HG02885 (cell line): ENCODE measurements at regions not wholly inside any gene's neighbourhood (a gene's known extent, or its start where the extent isn't known, plus 50 kb on each side); places are given as distances from the start of the nearest gene placed in this dataset.
"Not testable (repeated sequence)": the region's sequence is repeated elsewhere in the genome, so short reads cannot be mapped to it uniquely, and the experiment has no call there.

Experiments used
- ATAC-seq: cut with Tn5 transposase; IDR thresholded peaks from one replicate; pipeline ENCODE4 v1.9.1; 2021; ENCODE audit warnings: mild to moderate bottlenecking; ENCODE audit not compliant: unreplicated experiment, poor library complexity

DNA sequence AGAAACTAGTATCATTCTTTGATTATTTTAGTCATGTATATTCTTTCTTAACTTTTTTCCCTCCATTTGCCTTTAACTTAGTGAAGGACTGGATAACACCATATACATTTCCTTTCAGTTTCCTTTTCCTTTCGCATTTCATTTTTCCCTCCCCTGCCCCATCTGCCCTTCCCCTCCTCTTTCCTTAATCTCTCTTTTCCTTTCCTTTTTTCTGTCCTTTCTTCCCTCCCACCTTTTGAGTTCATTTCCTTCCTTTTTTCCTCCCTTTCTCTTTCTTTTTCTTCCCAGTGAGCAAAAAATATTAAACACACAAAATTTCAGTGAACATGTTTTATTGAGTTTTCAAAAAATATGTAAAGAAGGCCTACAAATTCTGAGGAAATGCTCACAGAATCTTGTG lies 373.3 kb downstream of the SRGAP2C start:
- not testable (repeated sequence) for ATAC-seq

- no peak for ATAC-seq
These were observed 373.7 kb downstream of the SRGAP2C start for GRCh38 chr1:121558514-121558913.

- ATAC-seq = no peak
These were observed 381.6 kb downstream of the SRGAP2C start for GRCh38 chr1:121566346-121566745.

DNA sequence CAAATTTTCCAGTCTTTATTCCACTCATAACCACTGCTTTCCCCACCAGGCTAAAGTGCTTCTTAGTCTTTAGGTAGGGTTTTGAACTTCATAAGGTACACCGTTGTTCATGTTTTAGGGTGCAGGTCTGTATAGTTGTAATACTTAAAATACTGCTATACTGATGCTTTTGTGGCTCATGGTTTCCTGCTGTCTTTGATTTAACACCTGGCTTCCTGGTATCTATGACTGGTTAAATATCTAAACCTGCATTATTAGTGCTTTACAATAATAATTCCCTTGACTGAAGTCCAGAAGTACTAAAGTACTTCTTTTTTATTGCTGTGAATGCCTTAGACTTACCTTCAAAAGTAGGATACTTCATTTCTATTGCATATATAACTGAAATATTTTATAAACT lies 384.7 kb downstream of the SRGAP2C start:
- ATAC-seq = no peak

DNA sequence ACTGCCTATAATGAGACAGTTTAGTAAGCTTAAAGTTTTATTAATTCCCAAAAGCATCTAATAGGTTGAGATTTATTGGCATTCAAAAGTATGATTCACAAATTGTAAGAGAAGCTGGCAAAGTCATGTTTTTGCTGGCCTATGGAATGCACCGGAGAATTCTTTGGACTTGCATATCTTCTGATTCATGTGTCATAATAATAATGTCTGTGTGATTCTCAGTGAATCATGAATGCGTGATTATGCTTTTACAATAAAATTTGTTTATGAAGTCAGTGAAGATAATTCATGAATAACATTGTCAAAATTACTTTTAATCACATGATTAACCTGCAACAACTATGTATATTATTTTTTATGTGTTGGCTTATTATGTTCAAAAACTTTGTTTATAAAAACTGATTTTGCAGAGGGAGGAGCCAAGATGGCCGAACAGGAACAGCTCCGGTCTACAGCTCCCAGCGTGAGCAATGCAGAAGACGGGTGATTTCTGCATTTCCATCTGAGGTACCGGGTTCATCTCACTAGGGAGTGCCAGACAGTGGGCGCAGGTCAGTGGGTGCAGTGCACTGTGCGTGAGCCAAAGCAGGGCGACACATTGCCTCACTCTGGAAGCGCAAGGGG lies 389.2 kb downstream of the SRGAP2C start:
- not testable (repeated sequence) for ATAC-seq

GRCh38 chr1:121574505-121574899 lies 389.7 kb downstream of the SRGAP2C start:
- ATAC-seq = not testable (repeated sequence)

- ATAC-seq = not testable (repeated sequence)
These were observed 398.1 kb downstream of the SRGAP2C start for GRCh38 chr1:121582898-121583297.

- no peak for ATAC-seq
These were observed 401.8 kb downstream of the SRGAP2C start for GRCh38 chr1:121586369-121587229.

GRCh38 chr1:121587230-121587569 lies 402.4 kb downstream of the SRGAP2C start:
- ATAC-seq = no peak

DNA sequence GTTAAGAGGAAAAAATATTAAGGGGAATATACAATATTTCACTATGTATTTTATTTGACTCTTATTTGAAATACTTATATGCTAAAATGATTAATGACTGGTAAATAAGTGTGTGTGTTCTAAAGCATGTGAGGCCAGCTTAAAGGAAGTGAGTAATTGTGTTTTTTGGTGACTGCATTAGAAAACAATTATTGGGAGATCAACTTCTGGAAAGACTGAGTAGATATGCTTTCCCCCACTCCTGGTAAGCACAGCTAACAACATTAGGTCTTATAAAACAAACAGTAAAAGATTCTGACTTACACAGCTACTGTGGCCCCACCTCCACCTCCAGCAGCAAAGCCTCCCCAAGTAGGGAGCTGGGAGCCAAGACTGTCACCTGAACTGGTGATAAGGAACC lies 403.0 kb downstream of the SRGAP2C start:
- no peak for ATAC-seq

- no peak for ATAC-seq
These were observed 409.3 kb downstream of the SRGAP2C start for GRCh38 chr1:121594096-121594495.

GRCh38 chr1:121595089-121595488 lies 410.3 kb downstream of the SRGAP2C start:
- no peak for ATAC-seq

DNA sequence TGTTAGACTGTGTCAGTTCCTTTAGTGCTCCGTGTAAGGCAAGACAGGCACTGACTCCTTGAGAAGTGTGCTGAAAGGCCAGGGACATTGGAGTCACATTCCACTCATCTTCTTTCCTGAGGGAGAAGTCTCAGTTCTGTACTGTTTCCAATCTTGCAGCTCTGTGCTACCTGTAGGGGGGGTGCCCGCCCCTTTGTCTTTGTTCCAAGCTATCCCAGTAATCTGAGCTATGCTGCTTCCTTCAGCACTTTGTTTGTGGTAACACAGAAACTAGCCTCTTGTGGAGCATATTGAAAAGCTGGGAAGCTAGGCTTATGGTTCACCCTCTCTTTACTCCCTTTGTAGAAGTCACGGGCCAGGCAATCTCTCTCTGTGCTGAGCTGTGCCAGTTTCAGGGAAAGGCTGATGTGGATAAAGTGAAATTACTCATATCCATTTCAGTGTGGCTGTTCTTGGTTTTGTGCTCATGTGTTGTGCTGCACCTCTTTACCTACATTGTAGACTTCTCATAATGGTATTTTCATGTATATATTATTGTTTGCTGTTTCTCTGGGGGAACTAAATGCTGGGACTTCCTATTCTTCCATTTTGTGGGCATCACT lies 420.2 kb downstream of the SRGAP2C start:
- not testable (repeated sequence) for ATAC-seq

- ATAC-seq = not testable (repeated sequence)
These were observed 422.7 kb downstream of the SRGAP2C start for GRCh38 chr1:121607499-121607898.
